Thymus (tissue), 11 donors: ENCODE measurements at regions not wholly inside any gene's neighbourhood (a gene's known extent, or its start where the extent isn't known, plus 50 kb on each side); places are given as distances from the start of the nearest gene placed in this dataset.

Experiments
- DNase-seq, 9 donors: peaks; one replicate each; pipeline ENCODE4 v3.0.0-alpha.2; 2013; ENCODE audit warnings: low spot score in 9 of 9, low read depth in 6 of 9, missing footprints in 1 of 9
- H3K27ac ChIP-seq, 2 donors: one replicate each; pipeline ENCODE4 v1.5.1; 2013; ENCODE audit warnings: control low read depth in 1 of 2, low read depth in 1 of 2, low read length in 1 of 2, mild to moderate bottlenecking in 1 of 2, moderate library complexity in 1 of 2
- H3K27me3 ChIP-seq, 2 donors: one replicate each; pipeline ENCODE4 v1.5.1; 2013; ENCODE audit warnings: low read length in 1 of 2; ENCODE audit not compliant: control insufficient read depth in 2 of 2, insufficient read depth in 1 of 2
- H3K36me3 ChIP-seq, 2 donors: one replicate each; pipeline ENCODE4 v1.5.1; 2013; ENCODE audit warnings: low read length in 1 of 2, mild to moderate bottlenecking in 1 of 2, moderate library complexity in 1 of 2; ENCODE audit not compliant: control insufficient read depth in 2 of 2, insufficient read depth in 2 of 2
- H3K4me1 ChIP-seq, 2 donors: one replicate each; pipeline ENCODE4 v1.5.1; 2013; ENCODE audit warnings: low read length in 2 of 2; ENCODE audit not compliant: control insufficient read depth in 2 of 2, insufficient read depth in 2 of 2
- H3K4me3 ChIP-seq, 2 donors: one replicate each; pipeline ENCODE4 v1.5.1; 2013; ENCODE audit warnings: low read length in 2 of 2, control low read depth in 1 of 2, mild to moderate bottlenecking in 1 of 2
- H3K9me3 ChIP-seq, 2 donors: one replicate each; pipeline ENCODE4 v1.5.1; 2013; ENCODE audit warnings: low read length in 1 of 2, mild to moderate bottlenecking in 1 of 2; ENCODE audit not compliant: control insufficient read depth in 2 of 2, insufficient read depth in 1 of 2
- WGBS: extraction: QIAGEN DNeasy Blood & Tissue Kit; methylation state at CpG from one replicate; pipeline ENCODE4 v1.1.7; 2013; 5-methylcytosine and 5-hydroxymethylcytosine counted together
- donor health status: healthy.

DNA sequence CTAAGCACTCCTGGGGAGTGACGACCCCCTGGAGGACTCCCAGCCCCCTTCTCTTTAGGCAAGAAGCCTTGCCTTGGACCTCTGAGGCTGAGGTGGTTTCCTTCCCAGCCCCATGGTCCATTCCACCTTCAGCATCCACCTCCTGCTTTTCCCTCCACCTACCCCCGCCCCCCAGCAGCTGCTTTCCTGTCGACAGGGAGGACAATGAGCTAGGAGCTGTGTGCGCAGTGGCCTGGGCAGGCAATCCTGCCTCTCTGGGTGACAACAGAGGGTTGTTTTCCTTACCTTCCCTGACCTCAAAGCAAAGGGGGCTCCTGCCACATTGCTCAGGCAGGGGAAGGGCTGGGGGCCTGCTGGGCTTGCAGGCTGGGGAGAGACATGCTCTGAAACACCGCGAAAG lies 123.5 kb downstream of the BCOR start:
- Histone ChIP-seq H3K36me3 (no peaks in the 10 kb centered on the region), H3K4me3 (no peak overlapping the region), H3K27ac (no peak overlapping the region), H3K9me3 (peaks cover 0 to 7% of the 10 kb centered on the region in 2 donors), H3K27me3 (no peaks in the 10 kb centered on the region), H3K4me1 (peaks cover under 1 to 18% of the 10 kb centered on the region in 2 donors)
- 96% methylated on average over 6 of the region's 6 CpGs for WGBS
- DNase-seq, result no peak

DNA sequence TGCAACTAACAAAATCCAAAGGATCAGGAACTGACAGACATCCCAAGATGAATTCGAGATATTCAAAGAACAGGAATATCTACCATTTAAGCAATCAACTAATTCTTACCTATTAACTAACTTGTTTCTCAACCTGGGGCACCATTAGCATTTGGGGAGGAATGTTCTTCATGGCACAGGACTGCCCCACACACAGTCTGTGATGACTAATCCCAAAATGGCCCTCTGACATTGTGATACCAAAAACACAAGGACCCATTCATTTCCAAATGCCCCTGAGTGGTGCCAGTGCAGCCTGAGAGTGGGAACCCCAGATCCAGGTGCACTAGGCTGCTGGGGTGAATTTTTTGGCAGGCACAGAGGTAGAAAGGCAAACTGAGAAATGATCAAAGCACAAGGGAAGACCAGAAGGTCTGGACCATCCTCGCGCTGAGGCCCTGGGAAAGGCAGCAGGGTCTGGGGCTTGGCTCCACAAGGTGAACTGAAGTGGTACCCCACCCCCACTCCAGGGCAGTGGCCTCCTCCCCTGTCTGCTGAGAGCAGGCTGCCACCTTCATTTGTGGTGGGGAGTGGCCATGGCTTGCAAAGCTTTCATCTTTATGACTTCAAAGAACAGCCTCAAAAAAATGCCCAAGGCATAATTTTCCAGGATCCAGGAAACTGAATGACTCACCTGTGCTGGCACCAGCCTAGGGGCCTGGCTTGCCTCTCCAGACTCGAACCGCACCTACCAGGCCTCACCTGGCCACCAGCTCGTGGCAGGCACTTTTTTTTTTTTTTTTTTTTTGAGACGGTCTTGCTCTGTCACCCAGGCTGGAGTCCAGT lies 122.4 kb downstream of the BCOR start:
- peaks cover 0 to 7% of the 10 kb centered on the region in 2 donors for H3K4me1 ChIP-seq
- no peaks in the 10 kb centered on the region for H3K36me3 ChIP-seq
- no peak for DNase-seq
- peaks cover 0 to 7% of the 10 kb centered on the region in 2 donors for H3K9me3 ChIP-seq
- WGBS, result 92% methylated on average over 7 of the region's 7 CpGs
- no peak overlapping the region for H3K27ac ChIP-seq
- no peaks in the 10 kb centered on the region for H3K27me3 ChIP-seq
- no peak overlapping the region for H3K4me3 ChIP-seq

DNA sequence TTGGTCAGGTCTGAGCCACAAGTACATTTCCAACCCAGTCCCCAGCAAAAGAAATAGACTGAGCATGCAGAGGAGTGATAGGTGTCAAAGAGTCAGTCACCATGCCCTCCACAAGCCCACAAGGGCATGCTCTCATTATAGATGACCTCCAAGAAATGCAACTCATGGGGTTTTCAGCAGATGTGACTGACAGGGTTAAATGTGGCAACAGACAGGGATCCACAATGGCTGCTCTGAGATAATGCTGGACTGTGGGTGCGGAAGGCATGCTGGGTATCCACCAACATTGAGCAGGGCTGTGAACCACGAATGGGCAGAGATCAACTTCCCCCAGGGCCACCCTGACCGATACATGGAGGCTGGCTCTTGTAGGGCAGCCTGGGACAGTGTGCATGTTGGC lies 115.8 kb downstream of the BCOR start:
- Histone ChIP-seq H3K9me3 (no peaks in the 10 kb centered on the region), H3K4me3 (no peak overlapping the region), H3K27me3 (no peaks in the 10 kb centered on the region), H3K27ac (no peak overlapping the region), H3K36me3 (no peaks in the 10 kb centered on the region), H3K4me1 (peaks cover 0 to 6% of the 10 kb centered on the region in 2 donors)
- DNase-seq, result no peak
- 100% methylated on average over 3 of the region's 3 CpGs for WGBS

DNA sequence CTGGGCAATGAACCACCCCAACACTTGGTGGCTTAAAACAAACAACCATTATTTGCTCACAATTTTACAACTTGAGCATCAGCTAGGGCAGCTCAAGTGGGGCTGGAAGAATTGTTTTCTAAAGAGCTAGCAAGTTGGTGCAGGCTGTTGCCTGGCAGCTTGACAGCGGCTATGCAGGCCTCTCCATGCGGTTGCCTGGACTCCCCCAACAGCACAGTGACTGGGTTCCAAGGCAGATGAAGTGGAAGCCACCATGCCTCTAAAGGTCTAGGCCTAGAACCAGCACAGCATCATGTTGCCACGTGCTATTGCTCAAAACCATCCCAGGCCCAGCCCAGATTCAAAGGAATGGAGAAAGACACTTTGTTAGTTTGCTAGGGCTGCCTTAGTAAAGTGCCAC lies 114.8 kb downstream of the BCOR start:
- no peak overlapping the region for H3K4me3 ChIP-seq
- H3K27ac ChIP-seq, result no peak overlapping the region
- H3K9me3 ChIP-seq, result no peaks in the 10 kb centered on the region
- WGBS, result 92% methylated on average over 3 of the region's 3 CpGs
- no peaks in the 10 kb centered on the region for H3K27me3 ChIP-seq
- H3K4me1 ChIP-seq, result peaks cover 0 to 5% of the 10 kb centered on the region in 2 donors
- DNase-seq, result no peak
- H3K36me3 ChIP-seq, result no peaks in the 10 kb centered on the region

GRCh38 chrX:39983715-39984114 lies 114.0 kb downstream of the BCOR start:
- WGBS, result 86% methylated on average over 5 of the region's 5 CpGs

GRCh38 chrX:39984191-39984956 lies 113.4 kb downstream of the BCOR start:
- DNase-seq, result no peak
- Histone ChIP-seq H3K9me3 (no peaks in the 10 kb centered on the region), H3K4me1 (no peaks in the 10 kb centered on the region), H3K4me3 (no peak overlapping the region), H3K27me3 (no peaks in the 10 kb centered on the region), H3K36me3 (no peaks in the 10 kb centered on the region), H3K27ac (no peak overlapping the region)
- 97% methylated on average over 14 of the region's 14 CpGs for WGBS

More at GRCh38 chrX:39983715-39984114, 114.0 kb downstream of the BCOR start:
- H3K9me3 ChIP-seq, result no peaks in the 10 kb centered on the region
- no peak for DNase-seq
- no peak overlapping the region for H3K27ac ChIP-seq
- H3K27me3 ChIP-seq, result no peaks in the 10 kb centered on the region
- no peaks in the 10 kb centered on the region for H3K36me3 ChIP-seq
- H3K4me1 ChIP-seq, result no peaks in the 10 kb centered on the region
- H3K4me3 ChIP-seq, result no peak overlapping the region

DNA sequence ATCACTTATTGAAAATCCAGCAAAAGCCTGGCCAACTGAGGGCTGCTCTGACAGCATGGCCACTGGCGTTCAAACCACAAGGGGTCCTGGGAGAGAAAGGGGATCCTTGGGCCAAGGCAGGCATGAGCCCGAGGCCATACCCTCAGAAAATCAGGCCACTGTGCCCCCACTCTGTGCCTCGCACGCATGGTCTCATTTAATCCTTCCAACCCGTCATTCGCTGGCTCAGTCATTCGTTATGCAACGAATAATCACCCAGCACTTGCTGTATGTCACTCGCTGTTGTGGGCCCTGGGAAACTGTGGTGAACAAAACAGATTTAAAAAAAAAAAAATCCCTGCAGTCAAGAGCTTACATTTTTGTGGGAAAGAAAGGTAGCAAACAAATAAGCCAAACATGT lies 112.7 kb downstream of the BCOR start:
- Histone ChIP-seq H3K4me1 (no peaks in the 10 kb centered on the region), H3K9me3 (no peaks in the 10 kb centered on the region), H3K27me3 (no peaks in the 10 kb centered on the region), H3K27ac (no peak overlapping the region), H3K4me3 (no peak overlapping the region), H3K36me3 (no peaks in the 10 kb centered on the region)
- DNase-seq, result no peak
- WGBS, result 97% methylated on average over 9 of the region's 9 CpGs

DNA sequence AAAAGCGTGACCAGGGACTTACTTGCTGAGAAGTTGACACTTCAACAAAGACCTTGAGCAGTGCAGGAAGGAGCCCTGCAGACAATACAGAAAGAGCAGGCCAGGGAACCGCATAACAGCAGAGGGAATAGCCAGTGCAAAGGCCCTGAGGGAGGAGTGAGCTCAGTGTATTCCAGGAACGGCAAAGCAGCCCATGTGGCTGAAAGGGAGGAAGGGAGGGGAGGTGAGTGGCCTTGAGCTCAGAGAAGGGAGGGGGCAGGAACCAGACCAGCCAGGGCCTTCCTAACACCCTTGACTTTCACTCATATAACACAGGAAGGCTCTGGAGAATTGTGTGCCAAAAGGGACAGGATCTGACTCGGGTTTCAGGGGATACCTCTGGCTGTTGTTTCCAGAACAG lies 112.2 kb downstream of the BCOR start:
- Histone ChIP-seq H3K27me3 (no peaks in the 10 kb centered on the region), H3K9me3 (no peaks in the 10 kb centered on the region), H3K4me3 (no peak overlapping the region), H3K36me3 (no peaks in the 10 kb centered on the region), H3K27ac (no peak overlapping the region), H3K4me1 (no peaks in the 10 kb centered on the region)
- 68% methylated on average over 4 of the region's 4 CpGs for WGBS
- no peak for DNase-seq

DNA sequence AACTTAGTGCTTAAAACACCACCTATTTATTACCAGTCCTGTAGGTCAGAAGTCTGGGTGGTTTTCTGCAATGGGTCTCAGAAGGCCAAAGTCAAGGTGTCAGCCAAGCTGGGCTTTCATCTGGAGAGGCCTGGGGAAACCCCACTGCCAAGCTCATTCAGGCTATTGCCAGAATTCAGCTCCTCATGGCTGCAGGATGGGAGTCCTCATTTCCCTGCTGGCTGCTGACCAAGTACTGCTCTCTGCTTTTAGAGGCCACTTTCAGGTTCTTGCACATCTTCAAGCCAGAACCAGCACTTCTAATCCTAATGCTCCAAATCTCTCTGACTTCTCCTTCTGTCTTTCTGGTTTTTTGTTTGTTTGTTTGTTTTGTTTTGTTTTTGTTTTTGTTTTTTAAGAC lies 109.3 kb downstream of the BCOR start:
- H3K4me1 ChIP-seq, result no peaks in the 10 kb centered on the region
- H3K36me3 ChIP-seq, result no peaks in the 10 kb centered on the region
- H3K4me3 ChIP-seq, result no peak overlapping the region
- H3K27me3 ChIP-seq, result no peaks in the 10 kb centered on the region
- no peaks in the 10 kb centered on the region for H3K9me3 ChIP-seq
- DNase-seq, result no peak
- H3K27ac ChIP-seq, result no peak overlapping the region
